ENCODE measurements at regions not wholly inside any gene's neighbourhood (a gene's known extent, or its start where the extent isn't known, plus 50 kb on each side); places are given as distances from the start of the nearest gene placed in this dataset.

GRCh38 chr1:94608852-94609530 lies 67.4 kb upstream of the F3 start:
- H3K36me3 ChIP-seq = no peaks in the 10 kb centered on the region
- no peak overlapping the region for H3K4me3 ChIP-seq
- H3K27me3 ChIP-seq (replicated peaks in 1 of 7) = peaks cover 0 to 4% (median 0%) of the 10 kb centered on the region in 7 donors
- H3K4me1 ChIP-seq = peaks cover 0 to 6% (median 3%) of the 10 kb centered on the region in 6 donors
- no peak overlapping the region for H3K27ac ChIP-seq
- 77 to 88% (median 83%) methylated on average over 8 to 9 of the region's 9 CpGs for WGBS, 5 donors
- intact Hi-C loops (cut with DNase I; ENCODE audit: low total_unique reads) = no loop called here
- H3K9me3 ChIP-seq = no peaks in the 10 kb centered on the region
- DNase-seq = no peak
- TF ChIP-seq CTCF (IDR thresholded peaks at IDR 0.05 in 8 of 11, conservative IDR thresholded peaks at IDR 0.05 in 3 of 11) (no peak), POLR2A (IDR thresholded peaks at IDR 0.05) (no peak), POLR2AphosphoS5 (IDR thresholded peaks at IDR 0.05) (no peak)

- 77 to 85% (median 82%) methylated on average over 10 of the region's 10 CpGs for WGBS, 5 donors
- Histone ChIP-seq H3K4me3 (no peak overlapping the region), H3K4me1 (peaks cover 0 to 8% (median 3%) of the 10 kb centered on the region in 6 donors), H3K9me3 (no peaks in the 10 kb centered on the region), H3K27me3 (replicated peaks in 1 of 7) (peaks cover 0 to 4% (median 0%) of the 10 kb centered on the region in 7 donors), H3K27ac (no peak overlapping the region), H3K36me3 (no peaks in the 10 kb centered on the region)
- DNase-seq = no peak
- TF ChIP-seq POLR2A (IDR thresholded peaks at IDR 0.05) (no peak), POLR2AphosphoS5 (IDR thresholded peaks at IDR 0.05) (no peak), CTCF (IDR thresholded peaks at IDR 0.05 in 8 of 11, conservative IDR thresholded peaks at IDR 0.05 in 3 of 11) (no peak)
- intact Hi-C loops (cut with DNase I; ENCODE audit: low total_unique reads) = no loop called here
Measured at GRCh38 chr1:94608142-94608851, 66.7 kb upstream of the F3 start.

- H3K9me3 ChIP-seq = no peaks in the 10 kb centered on the region
- 79 to 93% (median 91%) methylated on average over 4 of the region's 4 CpGs for WGBS, 5 donors
- DNase-seq = no peak
Measured at GRCh38 chr1:94607398-94607797, 65.8 kb upstream of the F3 start.

More at GRCh38 chr1:94607398-94607797, 65.8 kb upstream of the F3 start:
- H3K27ac ChIP-seq = no peak overlapping the region
- H3K4me1 ChIP-seq = peaks cover 0 to 12% (median 3%) of the 10 kb centered on the region in 6 donors
- peaks cover 0 to 4% (median 0%) of the 10 kb centered on the region in 7 donors for H3K27me3 ChIP-seq (replicated peaks in 1 of 7)
- TF ChIP-seq POLR2AphosphoS5 (IDR thresholded peaks at IDR 0.05) = no peak
- no peak for TF ChIP-seq CTCF (IDR thresholded peaks at IDR 0.05 in 8 of 11, conservative IDR thresholded peaks at IDR 0.05 in 3 of 11)
- no peak for TF ChIP-seq POLR2A (IDR thresholded peaks at IDR 0.05)
- no peak overlapping the region for H3K4me3 ChIP-seq
- intact Hi-C loops (cut with DNase I; ENCODE audit: low total_unique reads) = no loop called here
- H3K36me3 ChIP-seq = no peaks in the 10 kb centered on the region

All from spleen (tissue), 11 donors.